ENCODE measurements at regions not wholly inside any gene's neighbourhood (a gene's known extent, or its start where the extent isn't known, plus 50 kb on each side); places are given as distances from the start of the nearest gene placed in this dataset.

DNA sequence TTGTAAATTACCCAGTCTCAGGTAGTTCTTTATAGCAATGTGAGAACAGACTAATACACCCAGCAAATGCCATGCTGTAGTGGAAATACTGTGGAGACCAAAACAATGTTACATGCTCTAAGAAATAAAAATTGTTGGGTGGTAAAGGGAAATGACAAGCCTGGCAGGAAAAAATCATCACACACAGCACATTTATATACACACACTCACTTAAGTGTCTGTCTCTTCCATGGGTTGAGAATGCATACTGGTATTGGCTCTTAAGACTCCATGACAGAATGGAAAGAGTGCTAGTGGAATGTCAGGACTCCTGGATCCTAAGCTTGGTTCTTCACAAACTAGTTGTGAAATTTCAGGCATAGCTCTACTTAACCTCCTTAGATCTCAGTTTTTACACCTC lies 343.0 kb downstream of the CD83 start:
- H3K36me3 Mint-ChIP-seq (ENCODE audit: low read depth) = peaks cover 3% of the 10 kb centered on the region
- peaks cover 3% of the 10 kb centered on the region for H3K9me3 Mint-ChIP-seq
- H3K4me3 Mint-ChIP-seq = no peak overlapping the region
- TF ChIP-seq, protein P1, sequence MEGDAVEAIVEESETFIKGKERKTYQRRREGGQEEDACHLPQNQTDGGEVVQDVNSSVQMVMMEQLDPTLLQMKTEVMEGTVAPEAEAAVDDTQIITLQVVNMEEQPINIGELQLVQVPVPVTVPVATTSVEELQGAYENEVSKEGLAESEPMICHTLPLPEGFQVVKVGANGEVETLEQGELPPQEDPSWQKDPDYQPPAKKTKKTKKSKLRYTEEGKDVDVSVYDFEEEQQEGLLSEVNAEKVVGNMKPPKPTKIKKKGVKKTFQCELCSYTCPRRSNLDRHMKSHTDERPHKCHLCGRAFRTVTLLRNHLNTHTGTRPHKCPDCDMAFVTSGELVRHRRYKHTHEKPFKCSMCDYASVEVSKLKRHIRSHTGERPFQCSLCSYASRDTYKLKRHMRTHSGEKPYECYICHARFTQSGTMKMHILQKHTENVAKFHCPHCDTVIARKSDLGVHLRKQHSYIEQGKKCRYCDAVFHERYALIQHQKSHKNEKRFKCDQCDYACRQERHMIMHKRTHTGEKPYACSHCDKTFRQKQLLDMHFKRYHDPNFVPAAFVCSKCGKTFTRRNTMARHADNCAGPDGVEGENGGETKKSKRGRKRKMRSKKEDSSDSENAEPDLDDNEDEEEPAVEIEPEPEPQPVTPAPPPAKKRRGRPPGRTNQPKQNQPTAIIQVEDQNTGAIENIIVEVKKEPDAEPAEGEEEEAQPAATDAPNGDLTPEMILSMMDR (conservative IDR thresholded peaks at IDR 0.05) = no peak
- no peak overlapping the region for H3K27ac Mint-ChIP-seq (ENCODE audit: unreplicated experiment)
- H3K4me1 Mint-ChIP-seq = peaks cover 5% of the 10 kb centered on the region
- DNase-seq (ENCODE audit: low read depth, low spot score) = no peak
- H3K27me3 Mint-ChIP-seq (ENCODE audit: low read depth) = no peaks in the 10 kb centered on the region

DNA sequence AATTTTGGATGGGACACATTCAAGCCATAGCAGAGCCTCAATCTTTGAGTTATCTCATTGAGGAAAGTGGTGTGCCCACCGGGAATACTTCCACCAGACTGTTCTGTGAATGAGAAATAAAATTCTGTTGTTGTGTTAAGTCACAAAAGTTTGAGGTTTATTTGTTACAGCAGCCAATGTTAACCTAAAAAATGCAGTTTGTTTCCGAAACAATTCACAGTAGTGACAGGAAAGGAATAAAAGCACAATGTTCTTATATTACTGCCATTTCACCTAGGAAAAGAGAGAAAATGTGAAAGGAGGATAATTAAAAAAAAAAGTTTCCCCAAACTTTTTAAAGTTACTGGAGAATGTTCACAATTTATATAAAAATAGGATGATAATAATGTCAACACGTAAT lies 344.6 kb downstream of the CD83 start:
- H3K4me3 Mint-ChIP-seq = no peak overlapping the region
- no peaks in the 10 kb centered on the region for H3K4me1 Mint-ChIP-seq
- H3K9me3 Mint-ChIP-seq = peaks cover 9% of the 10 kb centered on the region
- peaks cover 8% of the 10 kb centered on the region for H3K36me3 Mint-ChIP-seq (ENCODE audit: low read depth)
- no peaks in the 10 kb centered on the region for H3K27me3 Mint-ChIP-seq (ENCODE audit: low read depth)
- TF ChIP-seq, protein P1 (conservative IDR thresholded peaks at IDR 0.05) = no peak
- DNase-seq (ENCODE audit: low read depth, low spot score) = no peak
- H3K27ac Mint-ChIP-seq (ENCODE audit: unreplicated experiment) = no peak overlapping the region

DNA sequence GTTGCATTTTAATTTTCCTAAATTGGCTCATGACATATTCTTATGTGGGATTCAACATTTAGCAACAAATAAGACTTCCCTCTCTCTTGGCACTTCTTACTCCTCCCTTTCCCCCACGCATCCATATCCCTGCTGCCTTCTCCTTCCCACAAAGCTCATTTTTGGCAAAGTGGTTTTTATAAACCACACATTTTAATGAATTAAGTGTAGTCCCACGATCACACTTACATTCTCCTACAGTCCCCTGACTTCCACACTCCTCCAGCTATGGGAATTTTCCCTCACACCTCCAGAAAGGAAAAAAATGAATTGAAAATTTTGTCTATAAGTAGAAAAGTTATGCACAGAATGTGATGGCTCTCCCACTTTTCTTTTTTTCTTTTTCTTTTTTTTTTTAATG lies 345.0 kb downstream of the CD83 start:
- H3K9me3 Mint-ChIP-seq = peaks cover 11% of the 10 kb centered on the region
- TF ChIP-seq, protein P1 (conservative IDR thresholded peaks at IDR 0.05) = no peak
- H3K4me3 Mint-ChIP-seq = no peak overlapping the region
- H3K27ac Mint-ChIP-seq (ENCODE audit: unreplicated experiment) = no peak overlapping the region
- H3K4me1 Mint-ChIP-seq = peaks cover 4% of the 10 kb centered on the region
- H3K27me3 Mint-ChIP-seq (ENCODE audit: low read depth) = no peaks in the 10 kb centered on the region
- DNase-seq (ENCODE audit: low read depth, low spot score) = no peak
- peaks cover 8% of the 10 kb centered on the region for H3K36me3 Mint-ChIP-seq (ENCODE audit: low read depth)

DNA sequence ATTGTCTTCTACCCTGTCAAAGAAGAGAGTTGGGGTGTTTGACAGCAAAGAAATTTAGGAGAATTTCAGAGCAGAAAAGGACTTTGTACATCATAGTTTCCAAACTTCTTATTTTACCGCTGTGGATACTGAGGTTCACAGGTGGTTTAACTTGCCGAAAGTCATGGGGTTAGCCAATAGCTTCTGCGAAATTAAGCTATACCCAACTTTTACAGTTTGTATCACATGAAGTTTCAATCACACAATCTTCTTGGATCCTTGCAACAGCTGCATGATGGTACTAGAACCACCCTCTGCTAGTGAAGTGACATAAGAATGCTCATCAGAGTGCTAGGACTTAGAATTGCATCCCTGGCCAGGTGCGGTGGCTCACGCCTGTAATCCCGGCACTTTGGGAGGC lies 345.5 kb downstream of the CD83 start:
- H3K36me3 Mint-ChIP-seq (ENCODE audit: low read depth) = peaks cover 8% of the 10 kb centered on the region

DNA sequence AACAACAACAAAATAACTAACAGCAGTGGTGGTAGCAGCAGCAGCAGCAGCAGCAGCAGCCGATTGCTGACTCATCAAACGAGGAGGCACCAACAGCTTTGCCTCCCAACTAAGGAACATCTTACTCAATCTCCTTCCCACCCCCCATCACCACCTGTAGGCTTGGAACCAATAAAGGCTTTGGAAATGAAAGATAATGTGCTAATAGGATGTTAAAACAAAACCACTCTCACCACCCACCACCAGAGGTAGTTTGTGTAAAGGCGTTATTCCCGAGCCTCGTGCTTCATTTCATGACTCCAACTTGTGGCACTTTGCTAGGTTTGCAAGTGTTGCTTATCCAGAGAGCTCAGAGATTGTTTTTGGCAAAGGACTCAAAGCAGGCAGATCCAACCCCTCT lies 346.5 kb downstream of the CD83 start:
- Mint-ChIP-seq H3K9me3 (peaks cover 13% of the 10 kb centered on the region), H3K4me3 (no peak overlapping the region), H3K27me3 (ENCODE audit: low read depth) (no peaks in the 10 kb centered on the region), H3K4me1 (peaks cover 17% of the 10 kb centered on the region), H3K36me3 (ENCODE audit: low read depth) (peaks cover 10% of the 10 kb centered on the region), H3K27ac (ENCODE audit: unreplicated experiment) (no peak overlapping the region)
- DNase-seq (ENCODE audit: low read depth, low spot score) = no peak
- TF ChIP-seq, protein P1 (conservative IDR thresholded peaks at IDR 0.05) = no peak

More for the DNA sequence above, 345.5 kb downstream of the CD83 start:
- Mint-ChIP-seq H3K27ac (ENCODE audit: unreplicated experiment) (no peak overlapping the region), H3K9me3 (peaks cover 11% of the 10 kb centered on the region), H3K27me3 (ENCODE audit: low read depth) (no peaks in the 10 kb centered on the region), H3K4me1 (peaks cover 9% of the 10 kb centered on the region), H3K4me3 (no peak overlapping the region)
- no peak for DNase-seq (ENCODE audit: low read depth, low spot score)
- TF ChIP-seq, protein P1 (conservative IDR thresholded peaks at IDR 0.05) = no peak

DNA sequence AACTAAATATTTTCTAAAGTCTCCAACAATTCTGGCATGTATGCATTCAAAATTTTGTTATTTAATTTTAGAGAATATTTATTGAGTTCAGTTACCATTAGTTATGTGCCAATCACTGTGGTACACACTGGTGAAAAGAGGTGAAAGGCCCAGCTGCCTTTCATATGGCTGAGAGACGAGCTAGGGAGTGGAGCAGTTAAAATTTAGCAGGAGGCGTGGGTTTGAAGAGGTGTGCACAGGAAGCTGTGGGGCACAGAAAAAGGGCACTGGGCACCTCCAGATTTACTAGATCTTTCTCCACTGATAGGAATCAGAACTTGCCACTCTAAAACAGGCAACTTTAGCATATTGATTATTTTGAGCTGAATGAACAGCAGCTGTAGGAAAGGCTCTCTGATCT lies 347.1 kb downstream of the CD83 start:
- peaks cover 17% of the 10 kb centered on the region for H3K9me3 Mint-ChIP-seq
- H3K4me3 Mint-ChIP-seq = no peak overlapping the region
- no peak for DNase-seq (ENCODE audit: low read depth, low spot score)
- TF ChIP-seq, protein P1 (conservative IDR thresholded peaks at IDR 0.05) = no peak
- H3K36me3 Mint-ChIP-seq (ENCODE audit: low read depth) = peaks cover 10% of the 10 kb centered on the region
- no peak overlapping the region for H3K27ac Mint-ChIP-seq (ENCODE audit: unreplicated experiment)
- peaks cover 18% of the 10 kb centered on the region for H3K4me1 Mint-ChIP-seq
- H3K27me3 Mint-ChIP-seq (ENCODE audit: low read depth) = no peaks in the 10 kb centered on the region
